BJ (cell line): ENCODE measurements at regions not wholly inside any gene's neighbourhood (a gene's known extent, or its start where the extent isn't known, plus 50 kb on each side); places are given as distances from the start of the nearest gene placed in this dataset. TPM values are rescaled to one million over a fixed set of nuclear protein-coding genes. Genes with fewer than 3 reads are reported as not detected.

ENCODE experiments used
- CTCF ChIA-PET: fragments of 350-600 bp; formaldehyde crosslinking; extraction: SDS; loops from one replicate; lab custom pipeline; 2021; ENCODE audit warnings: antibody characterized with exemption, inconsistent platforms; lab: Yijun Ruan, JAX
- POLR2A ChIA-PET: fragments of 300-600 bp; sonication (Branson Sonifier 250); formaldehyde crosslinking; extraction: SDS; loops from one replicate; lab custom pipeline; 2021; ENCODE audit warnings: antibody characterized with exemption; lab: Charles Lee
- DNase-seq: peaks from one replicate; pipeline ENCODE4 v3.0.0-alpha.2; 2011; ENCODE audit warnings: low read depth
- H3K27me3 ChIP-seq: 2 replicates; pipeline ENCODE4 v1.6.0; 2011; ENCODE audit warnings: low read length; ENCODE audit not compliant: control insufficient read depth, insufficient read depth
- H3K36me3 ChIP-seq: 2 replicates; pipeline ENCODE4 v1.5.1; 2011; ENCODE audit warnings: low read length; ENCODE audit not compliant: control insufficient read depth, insufficient read depth
- H3K4me3 ChIP-seq: 2 replicates; pipeline ENCODE4 v1.5.1; 2011; ENCODE audit warnings: low read depth, mild to moderate bottlenecking, control low read depth, low read length
- CTCF ChIP-seq: IDR thresholded peaks from 2 replicates; pipeline ENCODE4 v1.5.1; 2011; ENCODE audit warnings: low read depth, mild to moderate bottlenecking, control low read depth, inconsistent platforms, low read length, moderate library complexity; ENCODE audit not compliant: insufficient read depth
- small RNA-seq: library from RNA; depleted of rRNA; stranded (forward); fragments of <200 nt; gene quantifications from one replicate; pipeline ENCODE3, GENCODE V24; 2012; ENCODE audit warnings: low replicate concordance, low read depth; ENCODE audit not compliant: insufficient read length

GRCh38 chr14:65357689-65358088, 54.8 kb upstream of the FUT8 start:
- DNase-seq: no peak
- POLR2A ChIA-PET: no interaction called here
- CTCF ChIA-PET: no interaction called here
- no peaks in the 10 kb centered on the region for H3K36me3 ChIP-seq
- H3K4me3 ChIP-seq: no peak overlapping the region
- H3K27me3 ChIP-seq: no peaks in the 10 kb centered on the region
- no peak for TF ChIP-seq CTCF

DNA sequence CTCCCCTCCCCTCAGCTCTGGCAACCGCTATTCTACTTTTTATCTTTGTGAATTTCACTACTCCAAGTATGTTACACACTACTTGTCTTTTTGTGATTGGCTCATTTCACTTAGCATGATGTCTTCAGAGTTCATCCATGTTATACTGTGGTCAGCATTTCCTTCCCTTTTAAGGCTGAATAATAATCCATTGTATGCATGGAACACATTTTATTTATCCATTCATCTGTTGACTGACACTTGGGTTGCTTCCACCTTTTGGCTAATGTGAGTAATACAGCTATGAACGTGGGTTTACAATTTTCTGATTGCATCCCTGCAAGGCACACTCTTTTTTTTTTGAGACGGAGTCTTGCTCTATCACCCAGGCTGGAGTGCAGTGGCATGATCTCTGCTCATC, 53.0 kb upstream of the FUT8 start:
- Histone ChIP-seq H3K4me3 (no peak overlapping the region), H3K36me3 (no peaks in the 10 kb centered on the region), H3K27me3 (no peaks in the 10 kb centered on the region)
- DNase-seq: no peak
- TF ChIP-seq CTCF: 0 out of 2 replicates have a peak, but pooled peaks have one; percentile 7
- ChIA-PET POLR2A (no interaction called here), CTCF (interaction anchor here (0.5 kb wide), 1 partner anchor 1689 kb away, joined by 4 read pairs; no protein-coding TSS in a partner anchor)

DNA sequence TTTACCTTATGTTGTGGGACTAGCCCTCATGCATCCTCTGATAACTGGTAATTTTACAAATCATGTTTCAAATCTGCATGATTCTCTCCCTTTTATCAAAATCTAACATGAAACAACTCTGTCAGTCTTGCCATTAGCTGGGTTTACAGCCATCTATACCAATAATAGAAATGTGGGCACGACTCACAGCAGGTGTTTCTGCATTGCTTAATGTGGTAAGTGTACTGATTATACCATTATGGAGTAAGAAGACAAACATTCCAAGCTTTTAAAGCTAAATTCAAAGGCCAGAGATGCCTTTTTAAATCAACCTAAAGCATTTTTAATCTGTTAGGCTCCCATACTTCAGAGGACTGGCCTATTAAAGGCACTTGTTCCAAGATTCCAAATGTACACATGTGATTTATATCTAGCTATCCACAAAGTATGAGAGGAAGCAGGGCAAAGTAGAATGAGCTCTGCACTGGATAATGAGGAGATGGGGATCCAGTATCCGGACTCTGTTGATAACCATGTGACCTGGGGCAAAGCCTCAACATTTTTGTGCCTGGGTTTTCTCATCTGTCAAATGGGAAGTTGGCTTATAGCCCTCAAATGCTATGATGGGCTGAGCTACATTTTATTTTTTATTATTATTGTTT, 52.3 kb upstream of the FUT8 start:
- POLR2A ChIA-PET: no interaction called here
- CTCF ChIA-PET: interaction anchor here (0.6 kb wide), 1 partner anchor 42 kb away, joined by 3 read pairs; no protein-coding TSS in a partner anchor

GRCh38 chr14:65361920-65362319, 50.6 kb upstream of the FUT8 start:
- Histone ChIP-seq H3K4me3 (no peak overlapping the region), H3K36me3 (no peaks in the 10 kb centered on the region), H3K27me3 (no peaks in the 10 kb centered on the region)
- ChIA-PET POLR2A (no interaction called here), CTCF (interaction anchor here (1.2 kb wide), 1 partner anchor 197 kb away, joined by 4 read pairs; no protein-coding TSS in a partner anchor)
- no peak for TF ChIP-seq CTCF
- DNase-seq: peak; percentile 24

More for the DNA sequence above, 52.3 kb upstream of the FUT8 start:
- DNase-seq: no peak
- Histone ChIP-seq H3K36me3 (no peaks in the 10 kb centered on the region), H3K4me3 (no peak overlapping the region), H3K27me3 (no peaks in the 10 kb centered on the region)
- no peak for TF ChIP-seq CTCF

Small RNA genes in the stretch of these regions (small RNA-seq; reads per million reads assigned to genes)
- not detected for gene AL355076.1
- not detected for gene MIR4708
